Astrocyte (in vitro differentiated cells and primary cell): ENCODE measurements at regions not wholly inside any gene's neighbourhood (a gene's known extent, or its start where the extent isn't known, plus 50 kb on each side); places are given as distances from the start of the nearest gene placed in this dataset.

Source experiments
- DNase-seq: peaks from one replicate; pipeline ENCODE4 v3.0.0-alpha.2; 2010; ENCODE audit warnings: low read depth
- FAIRE-seq: peaks from 2 replicates; lab custom pipeline; 2011; peaks lifted over from hg19 to GRCh38; lab: Jason Lieb, UNC
- H2AFZ ChIP-seq: 2 replicates; pipeline ENCODE4 v1.6.0; 2012; ENCODE audit warnings: low read depth, low read length, inconsistent platforms
- H3K27ac ChIP-seq: 2 replicates; pipeline ENCODE4 v1.5.1; 2011; ENCODE audit warnings: low read depth, low read length, inconsistent platforms
- H3K27me3 ChIP-seq: 2 replicates; pipeline ENCODE4 v1.6.0; 2011; ENCODE audit warnings: low read length, inconsistent platforms; ENCODE audit not compliant: insufficient read depth
- H3K36me3 ChIP-seq: 2 replicates; pipeline ENCODE4 v1.5.1; 2011; ENCODE audit warnings: low read length, inconsistent platforms; ENCODE audit not compliant: insufficient read depth
- H3K4me1 ChIP-seq: 2 replicates; pipeline ENCODE4 v1.5.1; 2011; ENCODE audit warnings: low read length, inconsistent platforms; ENCODE audit not compliant: insufficient read depth
- H3K4me2 ChIP-seq: 2 replicates; pipeline ENCODE4 v1.6.0; 2012; ENCODE audit warnings: low read length, inconsistent platforms
- H3K4me3 ChIP-seq: 2 replicates; pipeline ENCODE4 v1.5.1; 2011; ENCODE audit warnings: low read depth, mild to moderate bottlenecking, low read length, inconsistent platforms; ENCODE audit not compliant: insufficient read depth
- H3K79me2 ChIP-seq: 2 replicates; pipeline ENCODE4 v1.6.0; 2012; ENCODE audit warnings: mild to moderate bottlenecking, low read length, inconsistent platforms; ENCODE audit not compliant: insufficient read depth
- H3K9ac ChIP-seq: 2 replicates; pipeline ENCODE4 v1.6.0; 2012; ENCODE audit warnings: mild to moderate bottlenecking, low read length, inconsistent platforms
- H3K9me3 ChIP-seq: 2 replicates; pipeline ENCODE4 v1.5.1; 2012; ENCODE audit warnings: low read depth, mild to moderate bottlenecking, low read length, inconsistent platforms; ENCODE audit not compliant: insufficient read depth
- H4K20me1 ChIP-seq: 2 replicates; pipeline ENCODE4 v1.6.0; 2012; ENCODE audit warnings: low read length, inconsistent platforms; ENCODE audit not compliant: insufficient read depth
- H3K27ac Mint-ChIP-seq: one replicate; pipeline ENCODE4 v1.8.0; 2021; ENCODE audit warnings: mild to moderate bottlenecking, mixed read lengths; ENCODE audit not compliant: unreplicated experiment
- H3K27me3 Mint-ChIP-seq: one replicate; pipeline ENCODE4 v1.8.0; 2021; ENCODE audit warnings: low read depth, mixed read lengths; ENCODE audit not compliant: unreplicated experiment
- H3K36me3 Mint-ChIP-seq: one replicate; pipeline ENCODE4 v1.8.0; 2021; ENCODE audit warnings: low read depth, mixed read lengths; ENCODE audit not compliant: unreplicated experiment
- H3K4me1 Mint-ChIP-seq: one replicate; pipeline ENCODE4 v1.8.0; 2021; ENCODE audit warnings: low read depth, mixed read lengths; ENCODE audit not compliant: unreplicated experiment
- H3K4me3 Mint-ChIP-seq: one replicate; pipeline ENCODE4 v1.8.0; 2021; ENCODE audit warnings: mild to moderate bottlenecking, moderate library complexity, mixed read lengths; ENCODE audit not compliant: unreplicated experiment
- H3K9me3 Mint-ChIP-seq: one replicate; pipeline ENCODE4 v1.8.0; 2021; ENCODE audit warnings: mild to moderate bottlenecking, mixed read lengths; ENCODE audit not compliant: unreplicated experiment
- CTCF ChIP-seq: IDR thresholded peaks from 2 replicates; pipeline ENCODE4 v1.5.1; 2011; ENCODE audit warnings: low read depth, mild to moderate bottlenecking, inconsistent platforms, low read length, moderate library complexity; ENCODE audit not compliant: insufficient read depth
- EZH2 ChIP-seq: IDR thresholded peaks from 2 replicates; pipeline ENCODE4 v1.6.1; 2012; ENCODE audit warnings: mild to moderate bottlenecking, low read length, inconsistent platforms; ENCODE audit not compliant: insufficient read depth

GRCh38 chr16:89034971-89035668 is 58.1 kb upstream of the CBFA2T3 start:
- H3K4me3 Mint-ChIP-seq, result no peak overlapping the region
- H3K4me1 Mint-ChIP-seq, result no peaks in the 10 kb centered on the region
- H3K27ac ChIP-seq, result no peak overlapping the region
- no peaks in the 10 kb centered on the region for H3K36me3 ChIP-seq
- H3K9ac ChIP-seq, result no peak overlapping the region
- H3K4me3 ChIP-seq, result no peak overlapping the region
- no peak for FAIRE-seq
- H3K4me1 ChIP-seq, result no peaks in the 10 kb centered on the region
- no peak overlapping the region for H3K4me2 ChIP-seq
- no peaks in the 10 kb centered on the region for H4K20me1 ChIP-seq
- no peak overlapping the region for H2AFZ ChIP-seq
- peaks cover 2% of the 10 kb centered on the region for H3K9me3 ChIP-seq
- TF ChIP-seq CTCF (no peak), EZH2 (no peak)
- no peak for DNase-seq
- H3K79me2 ChIP-seq, result no peaks in the 10 kb centered on the region
- peaks cover 23% of the 10 kb centered on the region for H3K27me3 Mint-ChIP-seq
- peaks cover 6% of the 10 kb centered on the region for H3K27me3 ChIP-seq
- no peaks in the 10 kb centered on the region for H3K36me3 Mint-ChIP-seq
- H3K27ac Mint-ChIP-seq, result peak overlapping the region; percentile 84
- peaks cover 7% of the 10 kb centered on the region for H3K9me3 Mint-ChIP-seq

GRCh38 chr16:89035669-89036570 is 57.7 kb upstream of the ACSF3 start:
- no peaks in the 10 kb centered on the region for H3K4me1 ChIP-seq
- H3K4me1 Mint-ChIP-seq, result no peaks in the 10 kb centered on the region

More at GRCh38 chr16:89035669-89036570, 57.7 kb upstream of the ACSF3 start:
- TF ChIP-seq CTCF (no peak), EZH2 (no peak)
- FAIRE-seq (no peak), DNase-seq (no peak)
- no peak overlapping the region for H3K27ac ChIP-seq
- peaks cover 23% of the 10 kb centered on the region for H3K27me3 Mint-ChIP-seq
- H3K36me3 Mint-ChIP-seq, result no peaks in the 10 kb centered on the region
- H3K4me3 Mint-ChIP-seq, result no peak overlapping the region
- H3K9ac ChIP-seq, result no peak overlapping the region
- peak overlapping the region; percentile 84 for H3K27ac Mint-ChIP-seq
- no peaks in the 10 kb centered on the region for H4K20me1 ChIP-seq
- H3K9me3 Mint-ChIP-seq, result peaks cover 5% of the 10 kb centered on the region
- H3K36me3 ChIP-seq, result no peaks in the 10 kb centered on the region
- peaks cover 2% of the 10 kb centered on the region for H3K9me3 ChIP-seq
- H3K4me2 ChIP-seq, result no peak overlapping the region
- H3K4me3 ChIP-seq, result no peak overlapping the region
- no peak overlapping the region for H2AFZ ChIP-seq
- peaks cover 6% of the 10 kb centered on the region for H3K27me3 ChIP-seq
- H3K79me2 ChIP-seq, result no peaks in the 10 kb centered on the region
